HEK293 (cell line): ENCODE measurements at regions not wholly inside any gene's neighbourhood (a gene's known extent, or its start where the extent isn't known, plus 50 kb on each side); places are given as distances from the start of the nearest gene placed in this dataset.
"Not testable (repeated sequence)": the region's sequence is repeated elsewhere in the genome, so short reads cannot be mapped to it uniquely, and the experiment has no call there.

Source experiments
- CTCF ChIA-PET: fragments of 350-600 bp; formaldehyde crosslinking; extraction: SDS; loops from one replicate; lab custom pipeline; 2021; ENCODE audit warnings: antibody characterized with exemption; lab: Yijun Ruan, JAX
- POLR2A ChIA-PET: fragments of 300-600 bp; formaldehyde crosslinking; extraction: SDS; loops from one replicate; lab custom pipeline; 2020; ENCODE audit warnings: antibody characterized with exemption, inconsistent platforms; lab: Yijun Ruan, JAX
- H3K27ac ChIP-seq: fragments of 200-500 bp; sonication (Bioruptor generic); 2 replicates; pipeline ENCODE4 v1.5.1; 2014; ENCODE audit warnings: low read depth, low read length, control low read depth, inconsistent platforms; ENCODE audit errors: extremely low read depth
- H3K36me3 ChIP-seq, 2 experiments: fragments of 200-500 bp in 1 of 2; sonication (Bioruptor generic) in 1 of 2; 1 replicate in 1 of 2; 2 replicates in 1 of 2; pipeline ENCODE4 v1.5.1; 2014 to 2017; ENCODE audit warnings: inconsistent platforms in 2 of 2, low read length in 2 of 2; ENCODE audit not compliant: control insufficient read depth in 2 of 2, insufficient read depth in 1 of 2
- H3K4me1 ChIP-seq: fragments of 200-500 bp; sonication (Bioruptor generic); 2 replicates; pipeline ENCODE4 v1.5.1; 2014; ENCODE audit warnings: mild to moderate bottlenecking, low read length, inconsistent platforms; ENCODE audit not compliant: control insufficient read depth, insufficient read depth
- H3K4me3 ChIP-seq: 2 replicates; pipeline ENCODE4 v1.5.1; 2011; ENCODE audit warnings: low read depth, mild to moderate bottlenecking, control low read depth, low read length, moderate library complexity
- H3K9me3 ChIP-seq: fragments of 200-500 bp; sonication (Bioruptor generic); 2 replicates; pipeline ENCODE4 v1.5.1; 2014; ENCODE audit warnings: low read depth, low read length, inconsistent platforms; ENCODE audit not compliant: control insufficient read depth, insufficient read depth
- GFI1B ChIP-seq: fragments of 450-650 bp; formaldehyde crosslinking; IDR thresholded peaks from 2 replicates; pipeline ENCODE4 v1.5.1; 2016; ENCODE audit warnings: missing biosample characterization, missing genetic modification characterization
- KLF16 ChIP-seq: fragments of 450-650 bp; formaldehyde crosslinking; IDR thresholded peaks from 2 replicates; pipeline ENCODE4 v1.5.1; 2017; ENCODE audit warnings: missing biosample characterization, missing genetic modification characterization
- KLF8 ChIP-seq: fragments of 450-650 bp; formaldehyde crosslinking; IDR thresholded peaks from 2 replicates; pipeline ENCODE4 v1.5.1; 2016; ENCODE audit warnings: missing biosample characterization, missing genetic modification characterization
- MEIS1 ChIP-seq: sonication (generic); formaldehyde crosslinking; IDR thresholded peaks from 2 replicates; pipeline ENCODE4 v1.8.1; 2022; ENCODE audit warnings: missing genetic modification reagents, mild to moderate bottlenecking, borderline replicate concordance
- ZBTB20 ChIP-seq: fragments of 450-650 bp; formaldehyde crosslinking; IDR thresholded peaks from 2 replicates; pipeline ENCODE4 v1.5.1; 2016; ENCODE audit warnings: missing biosample characterization, missing genetic modification characterization
- ZBTB7A ChIP-seq: fragments of 450-650 bp; formaldehyde crosslinking; IDR thresholded peaks from 2 replicates; pipeline ENCODE4 v1.5.1; 2016; ENCODE audit warnings: low read depth, missing biosample characterization, missing genetic modification characterization
- ZFP37 ChIP-seq: fragments of 450-650 bp; formaldehyde crosslinking; IDR thresholded peaks from 2 replicates; pipeline ENCODE4 v1.5.1; 2016; ENCODE audit warnings: missing biosample characterization, missing genetic modification characterization
- ZNF133 ChIP-seq: fragments of 450-650 bp; formaldehyde crosslinking; IDR thresholded peaks from 2 replicates; pipeline ENCODE4 v1.5.1; 2016; ENCODE audit warnings: missing biosample characterization, missing genetic modification characterization
- ZNF140 ChIP-seq: fragments of 450-650 bp; formaldehyde crosslinking; IDR thresholded peaks from 2 replicates; pipeline ENCODE4 v1.5.1; 2016; ENCODE audit warnings: missing biosample characterization, missing genetic modification characterization
- ZNF148 ChIP-seq: fragments of 450-650 bp; formaldehyde crosslinking; IDR thresholded peaks from 2 replicates; pipeline ENCODE4 v1.5.0; 2017; ENCODE audit warnings: missing biosample characterization, missing genetic modification characterization, borderline replicate concordance
- ZNF157 ChIP-seq: fragments of 450-650 bp; formaldehyde crosslinking; IDR thresholded peaks from 2 replicates; pipeline ENCODE4 v1.5.1; 2016; ENCODE audit warnings: missing biosample characterization, missing genetic modification characterization
- ZNF174 ChIP-seq: fragments of 450-650 bp; formaldehyde crosslinking; IDR thresholded peaks from 2 replicates; pipeline ENCODE4 v1.5.0; 2017; ENCODE audit warnings: missing biosample characterization, mild to moderate bottlenecking, missing genetic modification characterization
- ZNF211 ChIP-seq: fragments of 450-650 bp; formaldehyde crosslinking; IDR thresholded peaks from 2 replicates; pipeline ENCODE4 v1.5.1; 2016; ENCODE audit warnings: low read depth, missing biosample characterization, missing genetic modification characterization
- ZNF223 ChIP-seq: fragments of 450-650 bp; formaldehyde crosslinking; IDR thresholded peaks from 2 replicates; pipeline ENCODE4 v1.5.1; 2016; ENCODE audit warnings: missing biosample characterization, missing genetic modification characterization
- ZNF335 ChIP-seq: fragments of 450-650 bp; formaldehyde crosslinking; conservative IDR thresholded peaks from 2 replicates; pipeline ENCODE4 v1.5.1; 2016; ENCODE audit warnings: missing biosample characterization, missing genetic modification characterization
- ZNF341 ChIP-seq: fragments of 450-650 bp; formaldehyde crosslinking; IDR thresholded peaks from 2 replicates; pipeline ENCODE4; 2016; ENCODE audit warnings: low read depth, missing biosample characterization, missing genetic modification characterization
- ZNF473 ChIP-seq: fragments of 450-650 bp; formaldehyde crosslinking; IDR thresholded peaks from 2 replicates; pipeline ENCODE4 v1.5.1; 2017; ENCODE audit warnings: missing biosample characterization, missing genetic modification characterization
- ZNF501 ChIP-seq: fragments of 450-650 bp; formaldehyde crosslinking; IDR thresholded peaks from 2 replicates; pipeline ENCODE4 v1.5.1; 2016; ENCODE audit warnings: missing biosample characterization, missing genetic modification characterization
- TF ChIP-seq, protein P1 (sequence below): fragments of 450-650 bp; formaldehyde crosslinking; IDR thresholded peaks from 2 replicates; pipeline ENCODE4 v1.5.1; 2016; ENCODE audit warnings: missing biosample characterization, missing genetic modification characterization

- ChIA-PET CTCF (no interaction called here), POLR2A (no interaction called here)
- H3K27ac ChIP-seq = no peak overlapping the region
- TF ChIP-seq ZNF140 = no peak
- no peaks in the 10 kb centered on the region for H3K4me1 ChIP-seq
- H3K36me3 ChIP-seq = no peaks in the 10 kb centered on the region
- no peaks in the 10 kb centered on the region for H3K9me3 ChIP-seq
- no peak overlapping the region for H3K4me3 ChIP-seq
Measured at GRCh38 chr10:105559333-105560097, 918.4 kb downstream of the SORCS3 start.

- CTCF ChIA-PET, H3K36me3 ChIP-seq, H3K4me3 ChIP-seq, POLR2A ChIA-PET, H3K27ac ChIP-seq, H3K4me1 ChIP-seq, H3K9me3 ChIP-seq: not testable (repeated sequence)
Measured at GRCh38 chr10:105550453-105550852, 909.4 kb downstream of the SORCS3 start.

- CTCF ChIA-PET = no interaction called here
- H3K36me3 ChIP-seq = no peaks in the 10 kb centered on the region
- TF ChIP-seq ZNF341 (no peak), ZNF148 (no peak), ZNF473 (tag by site-specific recombination) (no peak), ZNF223 (tag by site-specific recombination) (no peak), GFI1B (tag by site-specific recombination) (no peak), ZNF133 (tag by site-specific recombination) (no peak), KLF8 (tag by site-specific recombination) (no peak), ZFP37 (no peak), ZNF335 (no peak), ZNF174 (tag by site-specific recombination) (no peak), ZNF211 (tag by site-specific recombination) (no peak), ZBTB20 (no peak), ZBTB7A (tag by site-specific recombination) (no peak), KLF16 (tag by site-specific recombination) (no peak), ZNF157 (tag by site-specific recombination) (no peak), ZNF501 (tag by site-specific recombination) (no peak), MEIS1 (no peak)
- TF ChIP-seq, protein P1, sequence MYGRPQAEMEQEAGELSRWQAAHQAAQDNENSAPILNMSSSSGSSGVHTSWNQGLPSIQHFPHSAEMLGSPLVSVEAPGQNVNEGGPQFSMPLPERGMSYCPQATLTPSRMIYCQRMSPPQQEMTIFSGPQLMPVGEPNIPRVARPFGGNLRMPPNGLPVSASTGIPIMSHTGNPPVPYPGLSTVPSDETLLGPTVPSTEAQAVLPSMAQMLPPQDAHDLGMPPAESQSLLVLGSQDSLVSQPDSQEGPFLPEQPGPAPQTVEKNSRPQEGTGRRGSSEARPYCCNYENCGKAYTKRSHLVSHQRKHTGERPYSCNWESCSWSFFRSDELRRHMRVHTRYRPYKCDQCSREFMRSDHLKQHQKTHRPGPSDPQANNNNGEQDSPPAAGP (tag by site-specific recombination) = no peak
- TF ChIP-seq, all 188 proteins: peak for 0
- Histone ChIP-seq H3K4me1 (no peaks in the 10 kb centered on the region), H3K9me3 (no peaks in the 10 kb centered on the region), H3K4me3 (no peak overlapping the region), H3K27ac (no peak overlapping the region)
- POLR2A ChIA-PET = no interaction called here
Measured at GRCh38 chr10:105549731-105550130, 908.6 kb downstream of the SORCS3 start.
